Esophagus squamous epithelium (tissue), 4 donors: ENCODE measurements at regions not wholly inside any gene's neighbourhood (a gene's known extent, or its start where the extent isn't known, plus 50 kb on each side); places are given as distances from the start of the nearest gene placed in this dataset.

Experiments used
- CTCF ChIP-seq, 6 experiments: fragments of 450-650 bp in 4 of 6; fragments of 200-600 bp in 2 of 6; sonication (generic) in 2 of 6; IDR thresholded peaks; one replicate each; pipeline ENCODE4 v1.5.1; 2016 to 2019; ENCODE audit warnings: antibody characterized with exemption in 6 of 6, mild to moderate bottlenecking in 4 of 6, moderate library complexity in 4 of 6
- POLR2A ChIP-seq, 4 donors: fragments of 450-650 bp; IDR thresholded peaks; one replicate each; pipeline ENCODE4 v1.6.1; 2017; ENCODE audit warnings: antibody characterized with exemption in 4 of 4, mild to moderate bottlenecking in 4 of 4, moderate library complexity in 3 of 4

GRCh38 chr1:72521659-72522058, 239.3 kb upstream of the NEGR1 start:
- no peak for TF ChIP-seq CTCF (IDR thresholded peaks at IDR 0.05)
- no peak for TF ChIP-seq POLR2A (IDR thresholded peaks at IDR 0.05)
